ENCODE measurements at regions not wholly inside any gene's neighbourhood (a gene's known extent, or its start where the extent isn't known, plus 50 kb on each side); places are given as distances from the start of the nearest gene placed in this dataset.
"Not testable (repeated sequence)": the region's sequence is repeated elsewhere in the genome, so short reads cannot be mapped to it uniquely, and the experiment has no call there.

DNA sequence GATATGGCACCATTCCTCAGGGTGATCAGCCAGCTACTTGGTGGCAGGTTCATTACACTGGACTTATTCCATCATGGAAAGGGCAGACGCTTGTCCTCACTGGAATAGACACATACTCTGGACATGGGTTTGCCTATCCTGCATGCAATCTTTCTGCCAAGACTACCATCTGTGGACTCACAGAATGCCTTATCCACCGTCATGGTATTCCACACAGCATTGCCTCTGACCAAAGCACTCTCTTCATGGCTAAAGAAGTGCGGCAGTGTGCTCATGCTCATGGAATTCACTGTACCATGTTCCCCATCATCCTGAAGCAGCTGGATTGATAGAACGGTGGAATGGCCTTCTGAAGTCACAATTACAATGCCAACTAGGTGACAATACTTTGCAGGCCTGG is 104.1 kb upstream of the NPAS2 start:
- H3K27me3 Mint-ChIP-seq (ENCODE audit: low read depth); H3K9me3 Mint-ChIP-seq; H3K27ac Mint-ChIP-seq; H3K36me3 Mint-ChIP-seq (ENCODE audit: low read depth); H3K4me3 Mint-ChIP-seq (ENCODE audit: low read depth); DNase-seq (ENCODE audit: low spot score); H3K4me1 Mint-ChIP-seq (ENCODE audit: low read depth); intact Hi-C loops (cut with micrococcal nuclease): not testable (repeated sequence)

DNA sequence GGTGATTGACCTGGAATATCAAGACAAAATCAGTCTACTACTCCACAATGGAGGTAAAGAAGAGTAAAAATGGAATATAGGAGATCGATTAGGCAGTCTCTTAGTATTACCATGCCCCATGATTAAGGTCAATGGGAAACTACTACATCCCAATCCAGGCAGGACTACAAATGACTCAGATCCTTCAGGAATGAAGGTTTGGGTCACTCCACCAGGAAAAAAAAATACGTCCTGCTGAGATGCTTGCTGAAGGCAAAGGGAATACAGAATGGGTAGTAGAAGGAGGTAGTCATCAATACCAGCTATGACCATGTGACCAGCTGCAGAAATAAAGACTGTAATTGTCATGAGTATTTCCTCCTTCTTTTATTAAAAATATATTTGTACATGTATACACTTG is 103.4 kb upstream of the NPAS2 start:
- Mint-ChIP-seq H3K4me3 (ENCODE audit: low read depth) (no peak overlapping the region), H3K27ac (no peak overlapping the region), H3K27me3 (ENCODE audit: low read depth) (peaks cover 2% of the 10 kb centered on the region), H3K4me1 (ENCODE audit: low read depth) (no peaks in the 10 kb centered on the region), H3K36me3 (ENCODE audit: low read depth) (no peaks in the 10 kb centered on the region), H3K9me3 (no peaks in the 10 kb centered on the region)
- intact Hi-C loops (cut with micrococcal nuclease), result no loop called here
- no peak for DNase-seq (ENCODE audit: low spot score)

DNA sequence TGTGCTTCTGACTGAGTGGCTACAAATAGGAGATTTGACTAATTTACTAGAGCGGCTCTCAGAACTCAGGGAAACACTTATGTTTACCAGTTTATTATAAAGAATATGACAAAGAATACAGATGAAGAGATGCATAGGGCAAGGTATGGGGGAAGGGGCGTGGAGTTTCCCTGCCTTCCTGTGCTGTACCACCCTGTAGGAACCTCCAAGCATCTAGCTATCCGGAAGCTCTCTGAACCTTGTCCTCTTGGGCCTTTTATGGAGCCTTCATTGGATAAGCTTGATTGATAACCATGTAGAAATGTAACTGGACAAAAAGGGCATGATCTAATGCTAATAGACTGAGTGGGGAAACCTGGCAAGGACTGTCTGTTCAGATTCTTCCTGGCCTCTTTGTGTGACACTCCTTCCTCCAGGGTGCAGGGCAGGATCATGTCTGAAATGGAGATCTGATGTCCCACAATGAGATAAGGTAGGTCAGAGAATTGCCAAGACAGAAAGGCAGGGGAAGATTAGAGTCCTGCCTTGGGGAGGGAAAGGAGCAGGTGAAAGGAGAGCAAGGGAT is 101.8 kb upstream of the NPAS2 start:
- no peak overlapping the region for H3K27ac Mint-ChIP-seq
- H3K36me3 Mint-ChIP-seq (ENCODE audit: low read depth), result no peaks in the 10 kb centered on the region
- H3K9me3 Mint-ChIP-seq, result no peaks in the 10 kb centered on the region
- no peaks in the 10 kb centered on the region for H3K4me1 Mint-ChIP-seq (ENCODE audit: low read depth)
- H3K4me3 Mint-ChIP-seq (ENCODE audit: low read depth), result no peak overlapping the region
- peaks cover 2% of the 10 kb centered on the region for H3K27me3 Mint-ChIP-seq (ENCODE audit: low read depth)
- no peak for DNase-seq (ENCODE audit: low spot score)
- intact Hi-C loops (cut with micrococcal nuclease), result no loop called here

DNA sequence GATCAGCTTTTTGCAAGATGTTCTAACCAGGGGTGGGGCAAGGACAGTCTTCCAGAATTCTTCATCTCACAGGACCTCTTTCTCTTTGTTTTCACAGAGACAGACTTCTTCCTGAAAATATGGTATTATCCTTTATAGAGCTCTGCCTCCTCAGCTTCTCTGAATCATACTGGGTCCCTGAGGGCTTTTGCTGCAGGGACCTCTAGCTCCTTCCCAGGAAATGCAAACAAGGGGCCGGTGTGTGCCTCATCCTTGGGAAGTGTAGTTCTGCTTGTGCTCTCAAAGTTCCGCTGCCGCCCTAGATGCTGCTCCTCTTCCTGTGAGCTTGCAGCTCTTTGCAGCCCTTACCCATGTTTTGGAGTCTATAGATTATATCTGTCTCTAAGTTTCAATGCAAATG is 99.5 kb upstream of the NPAS2 start:
- Mint-ChIP-seq H3K9me3 (no peaks in the 10 kb centered on the region), H3K4me3 (ENCODE audit: low read depth) (no peak overlapping the region), H3K4me1 (ENCODE audit: low read depth) (no peaks in the 10 kb centered on the region), H3K27me3 (ENCODE audit: low read depth) (peaks cover 2% of the 10 kb centered on the region), H3K27ac (no peak overlapping the region), H3K36me3 (ENCODE audit: low read depth) (no peaks in the 10 kb centered on the region)
- intact Hi-C loops (cut with micrococcal nuclease), result no loop called here
- DNase-seq (ENCODE audit: low spot score), result no peak

DNA sequence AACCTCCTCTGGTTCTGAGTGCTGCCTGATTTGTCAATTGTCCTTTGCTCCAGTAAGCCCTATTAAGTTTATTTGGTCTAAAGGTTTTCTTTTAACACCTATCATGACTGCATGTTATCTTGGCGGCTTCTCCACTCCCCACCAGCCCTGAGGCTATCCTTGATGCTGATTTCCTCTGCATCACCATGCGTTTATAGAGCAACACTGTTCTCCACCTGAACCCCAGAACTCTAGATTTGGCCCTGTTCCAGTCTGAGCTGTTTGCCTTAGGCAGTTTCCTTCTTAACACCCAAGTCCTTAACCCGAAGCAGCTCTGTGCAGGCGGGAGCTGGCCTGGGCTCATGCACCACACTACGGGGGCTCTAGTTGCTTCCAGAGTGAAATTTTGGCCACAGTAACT is 98.2 kb upstream of the NPAS2 start:
- H3K9me3 Mint-ChIP-seq, result no peaks in the 10 kb centered on the region
- peaks cover 8% of the 10 kb centered on the region for H3K27me3 Mint-ChIP-seq (ENCODE audit: low read depth)
- no peaks in the 10 kb centered on the region for H3K36me3 Mint-ChIP-seq (ENCODE audit: low read depth)
- H3K27ac Mint-ChIP-seq, result no peak overlapping the region
- H3K4me1 Mint-ChIP-seq (ENCODE audit: low read depth), result no peaks in the 10 kb centered on the region
- no peak overlapping the region for H3K4me3 Mint-ChIP-seq (ENCODE audit: low read depth)
- no peak for DNase-seq (ENCODE audit: low spot score)
- intact Hi-C loops (cut with micrococcal nuclease), result no loop called here

GRCh38 chr2:100722125-100722524 is 97.8 kb upstream of the NPAS2 start:
- Mint-ChIP-seq H3K4me3 (ENCODE audit: low read depth) (no peak overlapping the region), H3K36me3 (ENCODE audit: low read depth) (no peaks in the 10 kb centered on the region), H3K9me3 (no peaks in the 10 kb centered on the region), H3K27ac (no peak overlapping the region), H3K27me3 (ENCODE audit: low read depth) (peaks cover 9% of the 10 kb centered on the region), H3K4me1 (ENCODE audit: low read depth) (no peaks in the 10 kb centered on the region)
- intact Hi-C loops (cut with micrococcal nuclease), result no loop called here
- no peak for DNase-seq (ENCODE audit: low spot score)

GRCh38 chr2:100726866-100727265 is 93.1 kb upstream of the NPAS2 start:
- Mint-ChIP-seq H3K27me3 (ENCODE audit: low read depth) (peaks cover 11% of the 10 kb centered on the region), H3K36me3 (ENCODE audit: low read depth) (no peaks in the 10 kb centered on the region), H3K9me3 (peaks cover 13% of the 10 kb centered on the region), H3K4me1 (ENCODE audit: low read depth) (no peaks in the 10 kb centered on the region), H3K27ac (no peak overlapping the region), H3K4me3 (ENCODE audit: low read depth) (no peak overlapping the region)
- intact Hi-C loops (cut with micrococcal nuclease), result no loop called here
- DNase-seq (ENCODE audit: low spot score), result no peak

GRCh38 chr2:100730290-100730868 is 89.6 kb upstream of the NPAS2 start:
- H3K36me3 Mint-ChIP-seq (ENCODE audit: low read depth), result no peaks in the 10 kb centered on the region
- H3K27me3 Mint-ChIP-seq (ENCODE audit: low read depth), result peaks cover 19% of the 10 kb centered on the region
- H3K9me3 Mint-ChIP-seq, result peaks cover 13% of the 10 kb centered on the region
- no peaks in the 10 kb centered on the region for H3K4me1 Mint-ChIP-seq (ENCODE audit: low read depth)
- no peak overlapping the region for H3K4me3 Mint-ChIP-seq (ENCODE audit: low read depth)
- H3K27ac Mint-ChIP-seq, result no peak overlapping the region
- intact Hi-C loops (cut with micrococcal nuclease), result loop anchor here (2.0 to 10.0 kb wide), 2 partner anchors 126 to 254 kb away; no protein-coding TSS in a partner anchor
- DNase-seq (ENCODE audit: low spot score), result no peak

- no peaks in the 10 kb centered on the region for H3K36me3 Mint-ChIP-seq (ENCODE audit: low read depth)
- H3K4me3 Mint-ChIP-seq (ENCODE audit: low read depth), result no peak overlapping the region
- intact Hi-C loops (cut with micrococcal nuclease), result loop anchor here (2.0 to 10.0 kb wide), 2 partner anchors 127 to 253 kb away; no protein-coding TSS in a partner anchor
- no peak for DNase-seq (ENCODE audit: low spot score)
- H3K27me3 Mint-ChIP-seq (ENCODE audit: low read depth), result peaks cover 20% of the 10 kb centered on the region
- peaks cover 13% of the 10 kb centered on the region for H3K9me3 Mint-ChIP-seq
- no peaks in the 10 kb centered on the region for H3K4me1 Mint-ChIP-seq (ENCODE audit: low read depth)
- no peak overlapping the region for H3K27ac Mint-ChIP-seq
Observed at GRCh38 chr2:100731535-100731981, 88.4 kb upstream of the NPAS2 start.

DNA sequence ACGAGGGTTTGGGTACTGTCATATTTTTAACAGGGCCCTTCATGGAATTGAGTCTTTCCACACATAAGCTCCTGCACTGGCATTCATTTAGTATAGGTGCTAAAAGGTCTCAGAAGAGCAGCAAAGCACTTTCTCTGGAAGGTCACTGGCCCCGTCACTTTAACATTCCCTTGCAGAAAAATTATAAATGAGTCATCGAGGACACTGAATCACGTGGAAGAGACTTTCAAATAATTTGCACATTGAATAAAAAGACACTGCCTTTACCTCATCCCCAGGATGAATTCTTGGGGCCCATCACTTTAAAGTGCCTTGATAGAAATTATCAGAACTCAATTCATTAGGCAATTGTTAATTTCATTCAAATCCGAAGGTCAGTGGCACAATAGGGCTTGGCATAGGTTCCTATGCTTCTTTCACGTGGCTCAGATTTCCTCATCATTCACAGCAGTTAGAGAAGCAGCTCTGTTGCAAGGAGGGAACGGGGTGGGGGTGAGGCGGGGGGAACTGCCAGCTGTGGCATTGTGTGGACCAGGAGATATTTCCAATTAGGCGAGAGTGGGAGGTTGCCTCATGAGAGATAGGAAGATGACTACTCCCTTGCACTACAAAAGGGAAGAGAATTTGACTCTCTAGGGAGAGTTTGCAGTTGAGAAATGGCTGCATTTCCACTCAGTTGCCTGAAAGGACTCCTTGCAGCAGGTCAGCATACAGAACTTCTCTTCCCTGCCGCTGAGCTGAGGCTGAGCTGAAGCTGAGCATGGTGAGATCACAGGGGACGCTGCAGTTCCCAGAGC is 86.3 kb upstream of the NPAS2 start:
- intact Hi-C loops (cut with micrococcal nuclease), result loop anchor here (10.0 kb wide), 1 partner anchor 129 kb away; no protein-coding TSS in a partner anchor
- Mint-ChIP-seq H3K9me3 (peaks cover 13% of the 10 kb centered on the region), H3K4me1 (ENCODE audit: low read depth) (no peaks in the 10 kb centered on the region), H3K27me3 (ENCODE audit: low read depth) (peaks cover 23% of the 10 kb centered on the region), H3K36me3 (ENCODE audit: low read depth) (no peaks in the 10 kb centered on the region), H3K4me3 (ENCODE audit: low read depth) (no peak overlapping the region), H3K27ac (no peak overlapping the region)
- no peak for DNase-seq (ENCODE audit: low spot score)

- no peak overlapping the region for H3K27ac Mint-ChIP-seq
- H3K4me3 Mint-ChIP-seq (ENCODE audit: low read depth), result no peak overlapping the region
- no peak for DNase-seq (ENCODE audit: low spot score)
- H3K4me1 Mint-ChIP-seq (ENCODE audit: low read depth), result no peaks in the 10 kb centered on the region
- H3K36me3 Mint-ChIP-seq (ENCODE audit: low read depth), result no peaks in the 10 kb centered on the region
- peaks cover 28% of the 10 kb centered on the region for H3K27me3 Mint-ChIP-seq (ENCODE audit: low read depth)
- intact Hi-C loops (cut with micrococcal nuclease), result loop anchor here (10.0 kb wide), 1 partner anchor 132 kb away; no protein-coding TSS in a partner anchor
- H3K9me3 Mint-ChIP-seq, result no peaks in the 10 kb centered on the region
Observed at GRCh38 chr2:100736121-100736915, 83.6 kb upstream of the NPAS2 start.

DNA sequence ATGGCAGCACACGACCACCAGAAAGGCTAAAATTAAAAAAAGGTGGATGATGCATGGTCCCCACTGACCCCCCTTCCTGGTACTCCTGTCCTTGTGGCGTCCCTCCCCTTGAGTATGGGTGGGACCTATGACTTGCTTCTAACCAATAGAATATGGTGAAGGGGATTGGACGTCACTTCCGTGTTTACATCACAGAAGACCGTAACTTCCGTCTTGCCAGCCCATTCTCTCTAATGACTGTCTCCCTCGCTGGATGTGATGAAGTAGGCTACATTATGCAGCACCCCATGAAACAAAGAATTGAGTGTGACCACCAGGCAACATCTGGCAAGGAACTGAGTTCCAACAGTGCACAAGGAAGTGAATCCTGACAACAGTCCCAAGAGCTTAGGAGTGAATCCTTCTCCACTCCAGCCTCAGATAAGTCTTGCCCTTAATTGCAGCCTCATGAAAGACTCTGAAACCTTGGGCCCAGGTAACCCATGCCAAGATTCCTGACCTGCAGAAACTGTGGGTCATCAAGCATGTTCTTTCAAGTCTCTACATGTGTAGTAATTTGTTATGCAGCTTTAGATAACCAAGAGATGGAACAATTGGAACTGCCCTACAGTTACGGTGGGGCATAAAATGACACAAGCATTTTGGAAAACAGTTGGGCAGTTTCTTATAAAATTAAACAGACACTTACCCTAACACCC is 80.1 kb upstream of the NPAS2 start:
- H3K4me3 Mint-ChIP-seq (ENCODE audit: low read depth), result no peak overlapping the region
- no peaks in the 10 kb centered on the region for H3K36me3 Mint-ChIP-seq (ENCODE audit: low read depth)
- H3K9me3 Mint-ChIP-seq, result no peaks in the 10 kb centered on the region

More for the DNA sequence above, 80.1 kb upstream of the NPAS2 start:
- no peak overlapping the region for H3K27ac Mint-ChIP-seq
- intact Hi-C loops (cut with micrococcal nuclease), result loop anchor here (10.0 kb wide), 1 partner anchor 135 kb away; no protein-coding TSS in a partner anchor
- peaks cover 5% of the 10 kb centered on the region for H3K4me1 Mint-ChIP-seq (ENCODE audit: low read depth)
- DNase-seq (ENCODE audit: low spot score), result no peak
- H3K27me3 Mint-ChIP-seq (ENCODE audit: low read depth), result peaks cover 22% of the 10 kb centered on the region
